A549 (cell line): ENCODE measurements at regions not wholly inside any gene's neighbourhood (a gene's known extent, or its start where the extent isn't known, plus 50 kb on each side); places are given as distances from the start of the nearest gene placed in this dataset.

Experiments used
- ATAC-seq, 2 experiments: fragments of 200-7000 bp in 1 of 2; fragments of >200 bp in 1 of 2; cut with Nextera tagmentation in 1 of 2; cut with Tn5 transposase in 1 of 2; 3 replicates each; pipeline versions ENCODE4 v1.8.0 to v1.9.1; 2018 to 2020; ENCODE audit warnings: mild to moderate bottlenecking in 1 of 2, moderate library complexity in 1 of 2
- CTCF ChIA-PET: fragments of 300-600 bp; sonication (Branson Sonifier 250); formaldehyde crosslinking; extraction: SDS; loops from one replicate; lab custom pipeline; 2021; ENCODE audit warnings: antibody characterized with exemption, inconsistent platforms; lab: Yijun Ruan, JAX
- POLR2A ChIA-PET: fragments of 350-600 bp; formaldehyde crosslinking; extraction: SDS; loops from one replicate; lab custom pipeline; 2021; ENCODE audit warnings: antibody characterized with exemption, inconsistent platforms; lab: Yijun Ruan, JAX
- DNase-seq, 2 experiments: peaks; one replicate each; pipeline versions ENCODE4 v3.0.0 to v3.0.0-alpha.2; 2011 to 2016; ENCODE audit warnings: low read depth in 1 of 2, low spot score in 1 of 2
- FAIRE-seq: peaks from 2 replicates; lab custom pipeline; 2011; peaks lifted over from hg19 to GRCh38; lab: Jason Lieb, UNC
- H3K27ac ChIP-seq, 2 experiments: fragments of >200 bp; sonication (Bioruptor Twin); formaldehyde crosslinking; 3 replicates each; pipeline ENCODE4 v1.5.1; 2016 to 2017
- H3K4me1 ChIP-seq: fragments of >200 bp; sonication (Bioruptor Twin); formaldehyde crosslinking; 3 replicates; pipeline ENCODE4 v1.6.1; 2016
- H3K4me2 ChIP-seq: fragments of >200 bp; sonication (Bioruptor Twin); formaldehyde crosslinking; 3 replicates; pipeline ENCODE4 v1.6.1; 2016
- H3K4me3 ChIP-seq: fragments of >200 bp; sonication (Bioruptor Twin); formaldehyde crosslinking; 3 replicates; pipeline ENCODE4 v1.5.1; 2016
- H3K9me3 ChIP-seq: fragments of >200 bp; sonication (Bioruptor Twin); formaldehyde crosslinking; 3 replicates; pipeline ENCODE4 v1.6.1; 2016
- CHD2 ChIP-seq: fragments of 150-350 bp; IDR thresholded peaks from 2 replicates; pipeline ENCODE4 v1.6.1; 2014; ENCODE audit warnings: low read length; ENCODE audit not compliant: partially characterized antibody
- CHD4 ChIP-seq: fragments of 200-600 bp; sonication (generic); IDR thresholded peaks from 2 replicates; pipeline ENCODE4 v1.6.1; 2016; ENCODE audit warnings: antibody characterized with exemption, mild to moderate bottlenecking, borderline replicate concordance
- CTCF ChIP-seq: fragments of >200 bp; sonication (Bioruptor Twin); formaldehyde crosslinking; IDR thresholded peaks from 3 replicates; pipeline ENCODE4 v1.5.1; 2016
- EHF ChIP-seq: fragments of 250-450 bp; sonication (Bioruptor Pico); IDR thresholded peaks from 2 replicates; pipeline ENCODE4 v1.5.0; 2020; ENCODE audit warnings: mild to moderate bottlenecking
- HDAC2 ChIP-seq: fragments of 200-600 bp; sonication (generic); IDR thresholded peaks from 2 replicates; pipeline ENCODE4 v1.6.1; 2016
- HES2 ChIP-seq: fragments of >200 bp; sonication (Bioruptor Twin); formaldehyde crosslinking; IDR thresholded peaks from 2 replicates; pipeline ENCODE4 v1.6.1; 2016
- HMGXB4 ChIP-seq: fragments of 250-450 bp; sonication (Bioruptor Pico); IDR thresholded peaks from 2 replicates; pipeline ENCODE4 v1.5.0; 2021; ENCODE audit warnings: mild to moderate bottlenecking, moderate library complexity, borderline replicate concordance
- HOXA7 ChIP-seq: fragments of 250-450 bp; sonication (Bioruptor Pico); IDR thresholded peaks from 2 replicates; pipeline ENCODE4 v1.5.0; 2020; ENCODE audit warnings: mild to moderate bottlenecking, moderate library complexity
- KDM1A ChIP-seq: fragments of 200-600 bp; sonication (generic); IDR thresholded peaks from 2 replicates; pipeline ENCODE4 v1.6.1; 2016; ENCODE audit warnings: low read depth, mild to moderate bottlenecking
- MAZ ChIP-seq: fragments of 150-350 bp; IDR thresholded peaks from 2 replicates; pipeline ENCODE4 v1.6.1; 2014; ENCODE audit warnings: antibody characterized with exemption, low read depth, low read length, borderline replicate concordance
- NFE2L2 ChIP-seq: fragments of 150-350 bp; conservative IDR thresholded peaks from 2 replicates; pipeline ENCODE4 v1.6.1; 2014; ENCODE audit warnings: low read length
- PBX3 ChIP-seq: IDR thresholded peaks from 2 replicates; pipeline ENCODE4 v1.6.1; 2012
- PHF8 ChIP-seq: fragments of 200-600 bp; sonication (generic); IDR thresholded peaks from 2 replicates; pipeline ENCODE4 v1.6.1; 2016; ENCODE audit warnings: low read depth, mild to moderate bottlenecking, antibody characterized with exemption, moderate library complexity, borderline replicate concordance
- POLR2AphosphoS2 ChIP-seq: conservative IDR thresholded peaks from 2 replicates; pipeline ENCODE4 v1.6.1; 2012; ENCODE audit warnings: low read length, improper control_type of control experiment, inconsistent platforms
- RARB ChIP-seq: fragments of 250-450 bp; sonication (Bioruptor Pico); IDR thresholded peaks from 2 replicates; pipeline ENCODE4 v1.8.0; 2021; ENCODE audit warnings: mild to moderate bottlenecking, moderate library complexity
- RCOR1 ChIP-seq: fragments of 150-350 bp; IDR thresholded peaks from 2 replicates; pipeline ENCODE4 v1.6.1; 2014; ENCODE audit warnings: antibody characterized with exemption, low read length, low read depth
- REST ChIP-seq: fragments of 200-600 bp; sonication (generic); IDR thresholded peaks from 2 replicates; pipeline ENCODE4 v1.6.1; 2016; ENCODE audit warnings: antibody characterized with exemption, mild to moderate bottlenecking, moderate library complexity
- TP53 ChIP-seq: fragments of 250-450 bp; sonication (Bioruptor Pico); IDR thresholded peaks from 2 replicates; pipeline ENCODE4 v1.5.0; 2021; ENCODE audit warnings: mild to moderate bottlenecking, moderate library complexity
- ZSCAN20 ChIP-seq: fragments of 250-450 bp; sonication (Bioruptor Pico); IDR thresholded peaks from 2 replicates; pipeline ENCODE4 v1.8.0; 2022; ENCODE audit warnings: mild to moderate bottlenecking, moderate library complexity
- WGBS: methylation state at CpG from one replicate; pipeline ENCODE4 v1.1.6; 2017; ENCODE audit errors: missing lambda C conversion rate; 5-methylcytosine and 5-hydroxymethylcytosine counted together

- POLR2A ChIA-PET = no interaction called here
- no peak for ATAC-seq
These were observed 75.9 kb upstream of the SELENOP start for GRCh38 chr5:42887575-42887974.

GRCh38 chr5:42887097-42887496 is 75.4 kb upstream of the SELENOP start:
- H3K27ac ChIP-seq = no peak overlapping the region
- no peak for FAIRE-seq

More at GRCh38 chr5:42887575-42887974, 75.9 kb upstream of the SELENOP start:
- TF ChIP-seq PBX3 = no peak
- no peak for TF ChIP-seq RCOR1
- no peak for TF ChIP-seq CHD4
- TF ChIP-seq HDAC2 = no peak
- no peak for TF ChIP-seq KDM1A
- TF ChIP-seq NFE2L2 = no peak
- no peak for TF ChIP-seq MAZ
- WGBS = 0% methylated on average over 1 of the region's 1 CpG
- Histone ChIP-seq H3K4me2 (no peak overlapping the region), H3K9me3 (no peaks in the 10 kb centered on the region), H3K4me1 (no peaks in the 10 kb centered on the region), H3K27ac (no peak overlapping the region), H3K4me3 (no peak overlapping the region)
- no peak for FAIRE-seq
- DNase-seq = no peak
- CTCF ChIA-PET = interaction anchor here (1.6 to 4.9 kb wide), 2 partner anchors 10 to 24 kb away, joined by 3 to 44 read pairs; no protein-coding TSS in a partner anchor

More at GRCh38 chr5:42887097-42887496, 75.4 kb upstream of the SELENOP start:
- ChIA-PET POLR2A (no interaction called here), CTCF (interaction anchor here (1.6 kb wide), 1 partner anchor 25 kb away, joined by 3 read pairs; no protein-coding TSS in a partner anchor)
- TF ChIP-seq EHF (no peak), POLR2AphosphoS2 (no peak), RARB (CRISPR knock-in tag) (no peak), ZSCAN20 (CRISPR knock-in tag) (no peak), HES2 (no peak), TP53 (CRISPR knock-in tag) (no peak), CHD2 (no peak), HMGXB4 (CRISPR knock-in tag) (no peak), REST (no peak), HDAC2 (no peak), HOXA7 (CRISPR knock-in tag) (no peak), CTCF (no peak), PHF8 (no peak), RCOR1 (no peak)
- Histone ChIP-seq H3K4me3 (no peak overlapping the region), H3K9me3 (no peaks in the 10 kb centered on the region), H3K4me2 (no peak overlapping the region), H3K4me1 (no peaks in the 10 kb centered on the region)
- WGBS = 8% methylated on average over 6 of the region's 6 CpGs
- no peak for ATAC-seq
- DNase-seq = peak in 1 of 2 experiments; percentile 56
